ENCODE measurements at regions not wholly inside any gene's neighbourhood (a gene's known extent, or its start where the extent isn't known, plus 50 kb on each side); places are given as distances from the start of the nearest gene placed in this dataset.
"Not testable (repeated sequence)": the region's sequence is repeated elsewhere in the genome, so short reads cannot be mapped to it uniquely, and the experiment has no call there.

- DNase-seq, result no peak
Measured at GRCh38 chr3:35446896-35447295, 192.4 kb upstream of the ARPP21 start.

- DNase-seq, result no peak
Measured at GRCh38 chr3:35448121-35448520, 191.2 kb upstream of the ARPP21 start.

- no peak for DNase-seq
Measured at GRCh38 chr3:35448681-35449080, 190.6 kb upstream of the ARPP21 start.

- not testable (repeated sequence) for DNase-seq
Measured at GRCh38 chr3:35454819-35455218, 184.5 kb upstream of the ARPP21 start.

- no peak for DNase-seq
Measured at GRCh38 chr3:35473956-35474355, 165.4 kb upstream of the ARPP21 start.

GRCh38 chr3:35482566-35482965, 156.8 kb upstream of the ARPP21 start:
- DNase-seq, result not testable (repeated sequence)

- no peak for DNase-seq
Measured at GRCh38 chr3:35483131-35483530, 156.2 kb upstream of the ARPP21 start.

- DNase-seq, result no peak
Measured at GRCh38 chr3:35484929-35485530, 154.3 kb upstream of the ARPP21 start.

GRCh38 chr3:35486295-35486694, 153.0 kb upstream of the ARPP21 start:
- no peak for DNase-seq

- no peak for DNase-seq
Measured at GRCh38 chr3:35487376-35487775, 151.9 kb upstream of the ARPP21 start.

GRCh38 chr3:35488526-35488925, 150.8 kb upstream of the ARPP21 start:
- no peak for DNase-seq

- DNase-seq, result no peak
Measured at GRCh38 chr3:35492841-35493240, 146.5 kb upstream of the ARPP21 start.

GRCh38 chr3:35498506-35499210, 140.7 kb upstream of the ARPP21 start:
- no peak for DNase-seq

GRCh38 chr3:35500641-35501350, 138.5 kb upstream of the ARPP21 start:
- DNase-seq, result no peak

GRCh38 chr3:35502699-35503098, 136.6 kb upstream of the ARPP21 start:
- DNase-seq, result no peak

GRCh38 chr3:35505181-35505580, 134.1 kb upstream of the ARPP21 start:
- no peak for DNase-seq

GRCh38 chr3:35505772-35506171, 133.6 kb upstream of the ARPP21 start:
- DNase-seq, result no peak

GRCh38 chr3:35519936-35520335, 119.4 kb upstream of the ARPP21 start:
- no peak for DNase-seq

- DNase-seq, result no peak
Measured at GRCh38 chr3:35521196-35521595, 118.1 kb upstream of the ARPP21 start.

- no peak for DNase-seq
Measured at GRCh38 chr3:35522450-35522849, 116.9 kb upstream of the ARPP21 start.

- DNase-seq, result no peak
Measured at GRCh38 chr3:35523074-35523473, 116.3 kb upstream of the ARPP21 start.

GRCh38 chr3:35523838-35524237, 115.5 kb upstream of the ARPP21 start:
- no peak for DNase-seq

- DNase-seq, result no peak
Measured at GRCh38 chr3:35524856-35525255, 114.5 kb upstream of the ARPP21 start.

- DNase-seq, result no peak
Measured at GRCh38 chr3:35528728-35529127, 110.6 kb upstream of the ARPP21 start.
